ENCODE measurements at regions not wholly inside any gene's neighbourhood (a gene's known extent, or its start where the extent isn't known, plus 50 kb on each side); places are given as distances from the start of the nearest gene placed in this dataset.

- no peak for DNase-seq (ENCODE audit: extremely low spot score, unreplicated experiment)
- no peak overlapping the region for H3K4me3 Mint-ChIP-seq
- H3K9me3 Mint-ChIP-seq: no peaks in the 10 kb centered on the region
- H3K36me3 Mint-ChIP-seq: no peaks in the 10 kb centered on the region
- TF ChIP-seq CTCF (conservative IDR thresholded peaks at IDR 0.05): no peak
- H3K27me3 Mint-ChIP-seq: peaks cover 30% of the 10 kb centered on the region
- H3K27ac Mint-ChIP-seq: no peak overlapping the region
- peaks cover 14% of the 10 kb centered on the region for H3K4me1 Mint-ChIP-seq (ENCODE audit: unreplicated experiment)
Observed at GRCh38 chr11:69893631-69894030, 74.4 kb upstream of the FGF3 start.

GRCh38 chr11:69894181-69894611 lies 75.0 kb upstream of the FGF3 start:
- Mint-ChIP-seq H3K36me3 (no peaks in the 10 kb centered on the region), H3K9me3 (no peaks in the 10 kb centered on the region), H3K27me3 (peaks cover 25% of the 10 kb centered on the region), H3K4me1 (ENCODE audit: unreplicated experiment) (peaks cover 14% of the 10 kb centered on the region), H3K27ac (peak overlapping the region; percentile 46), H3K4me3 (no peak overlapping the region)
- no peak for TF ChIP-seq CTCF (conservative IDR thresholded peaks at IDR 0.05)
- DNase-seq (ENCODE audit: extremely low spot score, unreplicated experiment): no peak

- no peak for DNase-seq (ENCODE audit: extremely low spot score, unreplicated experiment)
- no peaks in the 10 kb centered on the region for H3K9me3 Mint-ChIP-seq
- TF ChIP-seq CTCF (conservative IDR thresholded peaks at IDR 0.05): no peak
- H3K4me1 Mint-ChIP-seq (ENCODE audit: unreplicated experiment): peaks cover 14% of the 10 kb centered on the region
- H3K4me3 Mint-ChIP-seq: no peak overlapping the region
- H3K27me3 Mint-ChIP-seq: peaks cover 20% of the 10 kb centered on the region
- H3K36me3 Mint-ChIP-seq: no peaks in the 10 kb centered on the region
- H3K27ac Mint-ChIP-seq: peak overlapping the region; percentile 46
Observed at GRCh38 chr11:69894648-69895047, 75.4 kb upstream of the FGF3 start.

- TF ChIP-seq CTCF (conservative IDR thresholded peaks at IDR 0.05): no peak
- peaks cover 10% of the 10 kb centered on the region for H3K4me1 Mint-ChIP-seq (ENCODE audit: unreplicated experiment)
- no peak overlapping the region for H3K27ac Mint-ChIP-seq
- H3K9me3 Mint-ChIP-seq: no peaks in the 10 kb centered on the region
- no peak for DNase-seq (ENCODE audit: extremely low spot score, unreplicated experiment)
- H3K4me3 Mint-ChIP-seq: no peak overlapping the region
- no peaks in the 10 kb centered on the region for H3K36me3 Mint-ChIP-seq
- H3K27me3 Mint-ChIP-seq: peaks cover 6% of the 10 kb centered on the region
Observed at GRCh38 chr11:69896250-69896649, 77.0 kb upstream of the FGF3 start.

GRCh38 chr11:69898123-69898522 lies 78.9 kb upstream of the FGF3 start:
- Mint-ChIP-seq H3K36me3 (no peaks in the 10 kb centered on the region), H3K4me1 (ENCODE audit: unreplicated experiment) (peaks cover 10% of the 10 kb centered on the region), H3K4me3 (no peak overlapping the region), H3K27me3 (peaks cover 3% of the 10 kb centered on the region), H3K9me3 (no peaks in the 10 kb centered on the region), H3K27ac (no peak overlapping the region)
- no peak for TF ChIP-seq CTCF (conservative IDR thresholded peaks at IDR 0.05)
- DNase-seq (ENCODE audit: extremely low spot score, unreplicated experiment): no peak
